Activated B cell treated with CpG ODN at 0.5 μM for 24 hours (primary cell): ENCODE measurements at regions not wholly inside any gene's neighbourhood (a gene's known extent, or its start where the extent isn't known, plus 50 kb on each side); places are given as distances from the start of the nearest gene placed in this dataset.
A peak's percentile ranks its signal among the peaks of the same experiment; 100 is the strongest.

Experiments used
- ATAC-seq: fragments of 200-7000 bp; cut with Tn5 transposase; one replicate; pipeline ENCODE4 v1.10.0; 2021; ENCODE audit warnings: low read depth, mild to moderate bottlenecking, moderate library complexity
- CTCF ChIA-PET: fragments of 350-600 bp; sonication (Branson Sonifier 250); formaldehyde crosslinking; loops from one replicate; lab custom pipeline; 2021; ENCODE audit warnings: antibody characterized with exemption; lab: Charles Lee
- POLR2A ChIA-PET: fragments of 350-600 bp; sonication (Branson Sonifier 250); formaldehyde crosslinking; loops from one replicate; lab custom pipeline; 2021; ENCODE audit warnings: antibody characterized with exemption; lab: Charles Lee
- DNase-seq: peaks from one replicate; pipeline ENCODE4 v3.0.0; 2022
- H3K27ac Mint-ChIP-seq: one replicate; pipeline ENCODE4 v1.8.0; 2020; ENCODE audit warnings: mixed read lengths
- H3K27me3 Mint-ChIP-seq: one replicate; pipeline ENCODE4 v1.8.0; 2021; ENCODE audit warnings: mixed read lengths
- H3K36me3 Mint-ChIP-seq: one replicate; pipeline ENCODE4 v1.8.0; 2021; ENCODE audit warnings: low read depth, mixed read lengths
- H3K4me1 Mint-ChIP-seq: one replicate; pipeline ENCODE4 v1.8.0; 2021; ENCODE audit warnings: mixed read lengths
- H3K4me3 Mint-ChIP-seq: one replicate; pipeline ENCODE4 v1.8.0; 2020; ENCODE audit warnings: mild to moderate bottlenecking, mixed read lengths
- H3K9me3 Mint-ChIP-seq: one replicate; pipeline ENCODE4 v1.8.0; 2020; ENCODE audit warnings: mixed read lengths
- CTCF ChIP-seq: fragments of 200-600 bp; IDR thresholded peaks from one replicate; pipeline ENCODE4 v1.8.0; 2022; ENCODE audit warnings: antibody characterized with exemption, mild to moderate bottlenecking
- intact Hi-C: fragments of 100-400 bp; cut with micrococcal nuclease; formaldehyde crosslinking; loops from one replicate; pipeline ENCODE4 v1.15.1; 2024

- TF ChIP-seq CTCF, result no peak
- Mint-ChIP-seq H3K36me3 (no peaks in the 10 kb centered on the region), H3K27me3 (peaks cover 2% of the 10 kb centered on the region), H3K9me3 (peaks cover 2% of the 10 kb centered on the region), H3K4me3 (no peak overlapping the region), H3K27ac (no peak overlapping the region), H3K4me1 (no peaks in the 10 kb centered on the region)
- ChIA-PET POLR2A (no interaction called here), CTCF (no interaction called here)
- DNase-seq (no peak), ATAC-seq (no peak)
- intact Hi-C loops, result no loop called here
Measured at GRCh38 chr15:99902248-99902928, 169.2 kb upstream of the LYSMD4 start.

GRCh38 chr15:99895956-99896311 lies 162.7 kb upstream of the LYSMD4 start:
- ATAC-seq (no peak), DNase-seq (no peak)
- ChIA-PET POLR2A (no interaction called here), CTCF (no interaction called here)
- no peak overlapping the region for H3K4me3 Mint-ChIP-seq
- H3K27me3 Mint-ChIP-seq, result peaks cover 4% of the 10 kb centered on the region
- H3K4me1 Mint-ChIP-seq, result peaks cover 4% of the 10 kb centered on the region
- H3K9me3 Mint-ChIP-seq, result peaks cover 2% of the 10 kb centered on the region
- H3K27ac Mint-ChIP-seq, result no peak overlapping the region
- intact Hi-C loops, result no loop called here
- H3K36me3 Mint-ChIP-seq, result no peaks in the 10 kb centered on the region
- TF ChIP-seq CTCF, result no peak

GRCh38 chr15:99895189-99895955 lies 162.1 kb upstream of the LYSMD4 start:
- ChIA-PET POLR2A (no interaction called here), CTCF (no interaction called here)
- no peak overlapping the region for H3K4me3 Mint-ChIP-seq
- no peak overlapping the region for H3K27ac Mint-ChIP-seq
- peak; percentile 37 for ATAC-seq
- H3K4me1 Mint-ChIP-seq, result peaks cover 4% of the 10 kb centered on the region
- TF ChIP-seq CTCF, result no peak
- peaks cover 2% of the 10 kb centered on the region for H3K9me3 Mint-ChIP-seq
- H3K27me3 Mint-ChIP-seq, result peaks cover 4% of the 10 kb centered on the region
- no peaks in the 10 kb centered on the region for H3K36me3 Mint-ChIP-seq
- intact Hi-C loops, result no loop called here
- DNase-seq, result no peak

GRCh38 chr15:99878835-99879234 lies 145.6 kb upstream of the LYSMD4 start:
- ChIA-PET CTCF (no interaction called here), POLR2A (no interaction called here)
- Mint-ChIP-seq H3K27ac (no peak overlapping the region), H3K27me3 (no peaks in the 10 kb centered on the region), H3K4me3 (no peak overlapping the region), H3K36me3 (peaks cover 3% of the 10 kb centered on the region), H3K4me1 (no peaks in the 10 kb centered on the region), H3K9me3 (no peaks in the 10 kb centered on the region)
- no peak for DNase-seq
- no peak for TF ChIP-seq CTCF
- ATAC-seq, result no peak
- intact Hi-C loops, result no loop called here

- ChIA-PET POLR2A (no interaction called here), CTCF (no interaction called here)
- ATAC-seq, result no peak
- Mint-ChIP-seq H3K36me3 (no peaks in the 10 kb centered on the region), H3K4me3 (no peak overlapping the region), H3K9me3 (no peaks in the 10 kb centered on the region), H3K4me1 (no peaks in the 10 kb centered on the region), H3K27me3 (no peaks in the 10 kb centered on the region), H3K27ac (no peak overlapping the region)
- TF ChIP-seq CTCF, result no peak
- intact Hi-C loops, result no loop called here
- DNase-seq, result no peak
Measured at GRCh38 chr15:99873451-99873850, 140.2 kb upstream of the LYSMD4 start.
